ENCODE measurements at regions not wholly inside any gene's neighbourhood (a gene's known extent, or its start where the extent isn't known, plus 50 kb on each side); places are given as distances from the start of the nearest gene placed in this dataset.
"Not testable (repeated sequence)": the region's sequence is repeated elsewhere in the genome, so short reads cannot be mapped to it uniquely, and the experiment has no call there.

- no peak for DNase-seq (ENCODE audit: low read depth)
- no peak for TF ChIP-seq CTCF (IDR thresholded peaks at IDR 0.05; ENCODE audit: insufficient read depth, low read length)
- H3K4me3 ChIP-seq (ENCODE audit: low read depth, low read length): no peak overlapping the region
Observed at GRCh38 chr5:145632701-145633100, 202.4 kb downstream of the PRELID2 start.

GRCh38 chr5:145629047-145629446 is 206.1 kb downstream of the PRELID2 start:
- no peak overlapping the region for H3K4me3 ChIP-seq (ENCODE audit: low read depth, low read length)
- no peak for DNase-seq (ENCODE audit: low read depth)
- no peak for TF ChIP-seq CTCF (IDR thresholded peaks at IDR 0.05; ENCODE audit: insufficient read depth, low read length)

GRCh38 chr5:145628525-145628924 is 206.6 kb downstream of the PRELID2 start:
- H3K4me3 ChIP-seq (ENCODE audit: low read depth, low read length): no peak overlapping the region
- DNase-seq (ENCODE audit: low read depth): no peak
- TF ChIP-seq CTCF (IDR thresholded peaks at IDR 0.05; ENCODE audit: insufficient read depth, low read length): no peak

- DNase-seq (ENCODE audit: low read depth): peak; percentile 15
Observed at GRCh38 chr5:145619806-145620310, 215.3 kb downstream of the PRELID2 start.

GRCh38 chr5:145616739-145617138 is 218.4 kb downstream of the PRELID2 start:
- H3K4me3 ChIP-seq (ENCODE audit: low read depth, low read length); DNase-seq (ENCODE audit: low read depth): not testable (repeated sequence)

More at GRCh38 chr5:145619806-145620310, 215.3 kb downstream of the PRELID2 start:
- no peak for TF ChIP-seq CTCF (IDR thresholded peaks at IDR 0.05; ENCODE audit: insufficient read depth, low read length)
- no peak overlapping the region for H3K4me3 ChIP-seq (ENCODE audit: low read depth, low read length)

GRCh38 chr5:145598983-145599382 is 236.2 kb downstream of the PRELID2 start:
- no peak for DNase-seq (ENCODE audit: low read depth)

GRCh38 chr5:145598184-145598583 is 237.0 kb downstream of the PRELID2 start:
- no peak overlapping the region for H3K4me3 ChIP-seq (ENCODE audit: low read depth, low read length)
- no peak for DNase-seq (ENCODE audit: low read depth)

More at GRCh38 chr5:145598983-145599382, 236.2 kb downstream of the PRELID2 start:
- no peak for TF ChIP-seq CTCF (IDR thresholded peaks at IDR 0.05; ENCODE audit: insufficient read depth, low read length)
- no peak overlapping the region for H3K4me3 ChIP-seq (ENCODE audit: low read depth, low read length)

More at GRCh38 chr5:145598184-145598583, 237.0 kb downstream of the PRELID2 start:
- TF ChIP-seq CTCF (IDR thresholded peaks at IDR 0.05; ENCODE audit: insufficient read depth, low read length): no peak
